ENCODE measurements at regions not wholly inside any gene's neighbourhood (a gene's known extent, or its start where the extent isn't known, plus 50 kb on each side); places are given as distances from the start of the nearest gene placed in this dataset.

DNA sequence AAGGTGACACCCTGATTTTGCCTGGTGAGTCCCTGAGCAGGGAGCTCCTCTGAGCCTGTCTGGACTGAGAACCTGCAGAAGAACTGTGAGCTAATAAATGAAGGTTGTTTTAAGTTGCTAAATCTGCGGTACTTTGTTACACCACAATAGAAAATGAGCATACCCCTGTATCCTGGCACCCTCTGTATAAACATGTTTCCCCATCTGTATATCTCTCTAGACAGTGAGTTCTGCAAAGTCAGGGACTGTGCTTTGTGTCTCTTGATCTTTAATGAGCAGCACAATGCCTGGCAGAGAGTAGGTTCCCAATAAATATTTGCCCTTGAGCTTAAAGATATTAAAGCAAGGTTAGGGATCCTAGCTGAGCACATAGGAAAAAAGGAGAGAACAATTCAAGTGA lies 228.8 kb downstream of the OMA1 start:
- ChIA-PET CTCF (no interaction called here), POLR2A (ENCODE audit: low non-redundant PET) (no interaction called here)
- H3K27ac ChIP-seq (ENCODE audit: low read depth, low read length, poor library complexity, severe bottlenecking) = no peak overlapping the region
- H3K9me3 ChIP-seq (ENCODE audit: low read depth, low read length, poor library complexity, severe bottlenecking) = no peaks in the 10 kb centered on the region
- H3K4me3 ChIP-seq (ENCODE audit: low read depth, low read length, poor library complexity, severe bottlenecking) = no peak overlapping the region
- intact Hi-C loops (cut with micrococcal nuclease; ENCODE audit: unreplicated experiment) = no loop called here
- H3K4me1 ChIP-seq (ENCODE audit: insufficient read depth, low read length, poor library complexity, severe bottlenecking) = no peaks in the 10 kb centered on the region
- no peaks in the 10 kb centered on the region for H3K27me3 ChIP-seq (replicated peaks; ENCODE audit: insufficient read depth, low read depth, low read length, poor library complexity)
- TF ChIP-seq EZH2 (IDR thresholded peaks at IDR 0.05; ENCODE audit: borderline replicate concordance, low read depth, low read length, poor library complexity, severe bottlenecking) = no peak
- TF ChIP-seq, protein P1, sequence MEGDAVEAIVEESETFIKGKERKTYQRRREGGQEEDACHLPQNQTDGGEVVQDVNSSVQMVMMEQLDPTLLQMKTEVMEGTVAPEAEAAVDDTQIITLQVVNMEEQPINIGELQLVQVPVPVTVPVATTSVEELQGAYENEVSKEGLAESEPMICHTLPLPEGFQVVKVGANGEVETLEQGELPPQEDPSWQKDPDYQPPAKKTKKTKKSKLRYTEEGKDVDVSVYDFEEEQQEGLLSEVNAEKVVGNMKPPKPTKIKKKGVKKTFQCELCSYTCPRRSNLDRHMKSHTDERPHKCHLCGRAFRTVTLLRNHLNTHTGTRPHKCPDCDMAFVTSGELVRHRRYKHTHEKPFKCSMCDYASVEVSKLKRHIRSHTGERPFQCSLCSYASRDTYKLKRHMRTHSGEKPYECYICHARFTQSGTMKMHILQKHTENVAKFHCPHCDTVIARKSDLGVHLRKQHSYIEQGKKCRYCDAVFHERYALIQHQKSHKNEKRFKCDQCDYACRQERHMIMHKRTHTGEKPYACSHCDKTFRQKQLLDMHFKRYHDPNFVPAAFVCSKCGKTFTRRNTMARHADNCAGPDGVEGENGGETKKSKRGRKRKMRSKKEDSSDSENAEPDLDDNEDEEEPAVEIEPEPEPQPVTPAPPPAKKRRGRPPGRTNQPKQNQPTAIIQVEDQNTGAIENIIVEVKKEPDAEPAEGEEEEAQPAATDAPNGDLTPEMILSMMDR (conservative IDR thresholded peaks at IDR 0.05; ENCODE audit: low read depth, low read length) = no peak
- H3K36me3 ChIP-seq (ENCODE audit: insufficient read depth, low read length, poor library complexity, severe bottlenecking) = no peaks in the 10 kb centered on the region
- DNase-seq (ENCODE audit: low spot score) = no peak
- BruUV-seq (replicated peaks) = no TSS peak

DNA sequence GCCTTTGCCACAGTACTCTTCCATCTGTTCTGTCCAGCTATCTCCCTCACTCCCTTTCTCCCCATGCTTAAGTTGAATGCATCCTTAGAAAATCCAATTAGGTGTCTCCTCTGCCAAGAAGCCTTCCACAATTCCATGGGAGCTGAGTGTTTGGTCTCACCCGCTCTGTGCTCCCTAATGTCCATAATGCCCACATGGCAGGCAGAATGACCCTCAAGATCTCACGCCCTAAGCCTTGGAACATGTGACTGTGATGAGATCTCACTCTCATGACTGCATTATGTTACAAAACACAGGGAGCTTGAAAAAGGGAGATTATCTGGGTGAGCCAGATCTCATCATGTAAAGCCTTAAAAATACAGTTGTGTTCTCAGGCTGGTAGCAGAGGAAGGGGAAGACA lies 229.4 kb downstream of the OMA1 start:
- Histone ChIP-seq H3K4me1 (ENCODE audit: insufficient read depth, low read length, poor library complexity, severe bottlenecking) (no peaks in the 10 kb centered on the region), H3K27ac (ENCODE audit: low read depth, low read length, poor library complexity, severe bottlenecking) (no peak overlapping the region), H3K36me3 (ENCODE audit: insufficient read depth, low read length, poor library complexity, severe bottlenecking) (no peaks in the 10 kb centered on the region), H3K9me3 (ENCODE audit: low read depth, low read length, poor library complexity, severe bottlenecking) (no peaks in the 10 kb centered on the region), H3K4me3 (ENCODE audit: low read depth, low read length, poor library complexity, severe bottlenecking) (no peak overlapping the region), H3K27me3 (replicated peaks; ENCODE audit: insufficient read depth, low read depth, low read length, poor library complexity) (no peaks in the 10 kb centered on the region)
- DNase-seq (ENCODE audit: low spot score) = no peak
- TF ChIP-seq EZH2 (IDR thresholded peaks at IDR 0.05; ENCODE audit: borderline replicate concordance, low read depth, low read length, poor library complexity, severe bottlenecking) = no peak
- TF ChIP-seq, protein P1 (conservative IDR thresholded peaks at IDR 0.05; ENCODE audit: low read depth, low read length) = no peak
- intact Hi-C loops (cut with micrococcal nuclease; ENCODE audit: unreplicated experiment) = no loop called here
- CTCF ChIA-PET = no interaction called here
- no TSS peak for BruUV-seq (replicated peaks)
- POLR2A ChIA-PET (ENCODE audit: low non-redundant PET) = no interaction called here

DNA sequence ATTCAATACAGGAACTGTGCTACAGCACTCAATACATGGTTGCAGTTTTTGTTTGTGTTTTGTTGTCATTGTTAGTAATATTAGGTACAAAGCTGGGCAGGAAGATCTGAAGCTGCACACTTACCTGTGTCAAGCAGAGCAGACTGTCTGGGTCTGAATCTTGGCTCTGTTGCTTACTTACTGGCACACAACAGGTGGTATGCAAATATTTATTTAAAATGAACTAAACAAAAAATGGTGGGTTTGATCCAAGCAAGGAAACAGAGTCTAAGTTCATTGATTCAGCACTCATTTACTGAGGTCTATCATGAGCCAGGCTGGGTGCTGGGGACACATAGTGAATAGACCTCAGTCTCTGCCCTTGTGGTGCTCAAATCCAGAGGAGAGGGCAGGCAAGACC lies 230.4 kb downstream of the OMA1 start:
- no peaks in the 10 kb centered on the region for H3K27me3 ChIP-seq (replicated peaks; ENCODE audit: insufficient read depth, low read depth, low read length, poor library complexity)
- no peak overlapping the region for H3K27ac ChIP-seq (ENCODE audit: low read depth, low read length, poor library complexity, severe bottlenecking)
- no TSS peak for BruUV-seq (replicated peaks)
- H3K36me3 ChIP-seq (ENCODE audit: insufficient read depth, low read length, poor library complexity, severe bottlenecking) = no peaks in the 10 kb centered on the region
- no peak for TF ChIP-seq EZH2 (IDR thresholded peaks at IDR 0.05; ENCODE audit: borderline replicate concordance, low read depth, low read length, poor library complexity, severe bottlenecking)
- TF ChIP-seq, protein P1 (conservative IDR thresholded peaks at IDR 0.05; ENCODE audit: low read depth, low read length) = no peak
- intact Hi-C loops (cut with micrococcal nuclease; ENCODE audit: unreplicated experiment) = no loop called here
- no peak for DNase-seq (ENCODE audit: low spot score)
- POLR2A ChIA-PET (ENCODE audit: low non-redundant PET) = no interaction called here
- no peaks in the 10 kb centered on the region for H3K4me1 ChIP-seq (ENCODE audit: insufficient read depth, low read length, poor library complexity, severe bottlenecking)
- H3K9me3 ChIP-seq (ENCODE audit: low read depth, low read length, poor library complexity, severe bottlenecking) = no peaks in the 10 kb centered on the region
- no peak overlapping the region for H3K4me3 ChIP-seq (ENCODE audit: low read depth, low read length, poor library complexity, severe bottlenecking)
- CTCF ChIA-PET = no interaction called here
